SK-N-SH treated with all-trans-retinoic acid at 6 μM for 48 hours (cell line): ENCODE measurements at regions not wholly inside any gene's neighbourhood (a gene's known extent, or its start where the extent isn't known, plus 50 kb on each side); places are given as distances from the start of the nearest gene placed in this dataset.

Source experiments
- ATAC-seq: fragments of 200-7000 bp; cut with Tn5 transposase; 3 replicates; pipeline ENCODE4 v1.9.1; 2020; ENCODE audit warnings: mild to moderate bottlenecking, moderate library complexity
- ARNTL ChIP-seq: fragments of 450-650 bp; formaldehyde crosslinking; IDR thresholded peaks from 2 replicates; pipeline ENCODE4 v1.5.0; 2020; ENCODE audit warnings: low read depth, mild to moderate bottlenecking, moderate library complexity, borderline replicate concordance
- BACH2 ChIP-seq: fragments of 250-450 bp; sonication (Bioruptor Pico); IDR thresholded peaks from 2 replicates; pipeline ENCODE4 v1.9.0; 2021; ENCODE audit warnings: mild to moderate bottlenecking, borderline replicate concordance
- CSDC2 ChIP-seq: fragments of 250-450 bp; sonication (Bioruptor Pico); IDR thresholded peaks from 2 replicates; pipeline ENCODE4 v1.5.0; 2020; ENCODE audit warnings: mild to moderate bottlenecking, moderate library complexity
- ESRRG ChIP-seq: fragments of 250-450 bp; sonication (Bioruptor Pico); IDR thresholded peaks from 2 replicates; pipeline ENCODE4 v1.6.1; 2021; ENCODE audit warnings: mild to moderate bottlenecking
- GLIS3 ChIP-seq: fragments of 250-450 bp; sonication (Bioruptor Pico); IDR thresholded peaks from 2 replicates; pipeline ENCODE4 v1.5.0; 2020; ENCODE audit warnings: mild to moderate bottlenecking, moderate library complexity
- ISL1 ChIP-seq: fragments of 250-450 bp; sonication (Bioruptor Pico); IDR thresholded peaks from 2 replicates; pipeline ENCODE4 v2.1.2; 2022; ENCODE audit warnings: mild to moderate bottlenecking, moderate library complexity
- OSR1 ChIP-seq: fragments of 250-450 bp; sonication (Bioruptor Pico); IDR thresholded peaks from 2 replicates; pipeline ENCODE4 v1.8.0; 2022; ENCODE audit warnings: moderate library complexity, mild to moderate bottlenecking, inconsistent platforms
- RARB ChIP-seq: fragments of 250-450 bp; sonication (Bioruptor Pico); IDR thresholded peaks from 2 replicates; pipeline ENCODE4 v1.8.0; 2021; ENCODE audit warnings: mild to moderate bottlenecking, moderate library complexity
- TOX ChIP-seq: fragments of 250-450 bp; sonication (Bioruptor Pico); IDR thresholded peaks from 2 replicates; pipeline ENCODE4 v1.8.0; 2021; ENCODE audit warnings: mild to moderate bottlenecking, moderate library complexity, borderline replicate concordance
- ZC3H10 ChIP-seq: fragments of 250-450 bp; sonication (Bioruptor Pico); IDR thresholded peaks from 2 replicates; pipeline ENCODE4 v1.5.1; 2021; ENCODE audit warnings: mild to moderate bottlenecking, moderate library complexity
- ZFP3 ChIP-seq: fragments of 250-450 bp; sonication (Bioruptor Pico); IDR thresholded peaks from 2 replicates; pipeline ENCODE4 v1.5.0; 2020; ENCODE audit warnings: mild to moderate bottlenecking, moderate library complexity
- ZNF565 ChIP-seq: fragments of 450-650 bp; formaldehyde crosslinking; conservative IDR thresholded peaks from 2 replicates; pipeline ENCODE4 v1.5.0; 2020; ENCODE audit warnings: low read depth, mild to moderate bottlenecking, moderate library complexity
- ZNF70 ChIP-seq: fragments of 450-650 bp; formaldehyde crosslinking; IDR thresholded peaks from 2 replicates; pipeline ENCODE4 v1.5.0; 2020; ENCODE audit warnings: mild to moderate bottlenecking, moderate library complexity
- ZNF8 ChIP-seq: fragments of 450-650 bp; formaldehyde crosslinking; IDR thresholded peaks from 2 replicates; pipeline ENCODE4 v1.5.0; 2020; ENCODE audit warnings: mild to moderate bottlenecking, moderate library complexity
- TF ChIP-seq, protein P1 (sequence below): fragments of 250-450 bp; sonication (Bioruptor Pico); IDR thresholded peaks from 2 replicates; pipeline ENCODE4 v1.8.0; 2020; ENCODE audit warnings: mild to moderate bottlenecking, moderate library complexity, borderline replicate concordance
- TF ChIP-seq, protein P2 (sequence below): fragments of 250-450 bp; sonication (Bioruptor Pico); IDR thresholded peaks from 2 replicates; pipeline ENCODE4 v1.5.1; 2020; ENCODE audit warnings: low read depth, mild to moderate bottlenecking, moderate library complexity
- TF ChIP-seq, protein P3 (sequence below): fragments of 250-450 bp; sonication (Bioruptor Pico); IDR thresholded peaks from 2 replicates; pipeline ENCODE4 v1.5.0; 2020; ENCODE audit warnings: mild to moderate bottlenecking, moderate library complexity
- TF ChIP-seq, protein P4 (sequence below): fragments of 250-450 bp; sonication (Bioruptor Pico); IDR thresholded peaks from 2 replicates; pipeline ENCODE4 v1.5.1; 2021; ENCODE audit warnings: mild to moderate bottlenecking, moderate library complexity
- TF ChIP-seq, protein P5 (sequence below): fragments of 250-450 bp; sonication (Bioruptor Pico); IDR thresholded peaks from 2 replicates; pipeline ENCODE4 v1.8.0; 2021; ENCODE audit warnings: low read depth, mild to moderate bottlenecking, moderate library complexity, borderline replicate concordance

DNA sequence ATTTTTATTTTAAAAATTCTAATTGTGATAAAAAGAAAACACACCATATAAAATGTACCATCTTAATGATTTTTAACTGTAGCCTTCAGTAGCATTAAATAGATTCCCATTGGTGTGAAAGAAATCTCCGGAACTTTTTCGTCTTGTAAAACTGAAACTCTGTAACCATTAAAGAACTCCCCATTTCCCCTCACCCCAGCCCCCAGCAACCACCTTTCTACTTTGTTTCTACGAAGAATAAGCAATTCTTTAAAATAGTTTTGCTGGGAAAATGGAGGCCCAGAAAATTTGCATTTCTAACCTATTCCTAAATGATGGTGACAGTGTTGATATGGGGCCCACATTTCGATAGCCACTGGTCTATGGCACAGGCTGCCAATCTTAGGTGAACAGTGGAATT, 305.4 kb upstream of the PFKP start:
- no peak for ATAC-seq
- TF ChIP-seq, protein P1, sequence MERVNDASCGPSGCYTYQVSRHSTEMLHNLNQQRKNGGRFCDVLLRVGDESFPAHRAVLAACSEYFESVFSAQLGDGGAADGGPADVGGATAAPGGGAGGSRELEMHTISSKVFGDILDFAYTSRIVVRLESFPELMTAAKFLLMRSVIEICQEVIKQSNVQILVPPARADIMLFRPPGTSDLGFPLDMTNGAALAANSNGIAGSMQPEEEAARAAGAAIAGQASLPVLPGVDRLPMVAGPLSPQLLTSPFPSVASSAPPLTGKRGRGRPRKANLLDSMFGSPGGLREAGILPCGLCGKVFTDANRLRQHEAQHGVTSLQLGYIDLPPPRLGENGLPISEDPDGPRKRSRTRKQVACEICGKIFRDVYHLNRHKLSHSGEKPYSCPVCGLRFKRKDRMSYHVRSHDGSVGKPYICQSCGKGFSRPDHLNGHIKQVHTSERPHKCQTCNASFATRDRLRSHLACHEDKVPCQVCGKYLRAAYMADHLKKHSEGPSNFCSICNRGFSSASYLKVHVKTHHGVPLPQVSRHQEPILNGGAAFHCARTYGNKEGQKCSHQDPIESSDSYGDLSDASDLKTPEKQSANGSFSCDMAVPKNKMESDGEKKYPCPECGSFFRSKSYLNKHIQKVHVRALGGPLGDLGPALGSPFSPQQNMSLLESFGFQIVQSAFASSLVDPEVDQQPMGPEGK: no peak
- TF ChIP-seq, protein P2, sequence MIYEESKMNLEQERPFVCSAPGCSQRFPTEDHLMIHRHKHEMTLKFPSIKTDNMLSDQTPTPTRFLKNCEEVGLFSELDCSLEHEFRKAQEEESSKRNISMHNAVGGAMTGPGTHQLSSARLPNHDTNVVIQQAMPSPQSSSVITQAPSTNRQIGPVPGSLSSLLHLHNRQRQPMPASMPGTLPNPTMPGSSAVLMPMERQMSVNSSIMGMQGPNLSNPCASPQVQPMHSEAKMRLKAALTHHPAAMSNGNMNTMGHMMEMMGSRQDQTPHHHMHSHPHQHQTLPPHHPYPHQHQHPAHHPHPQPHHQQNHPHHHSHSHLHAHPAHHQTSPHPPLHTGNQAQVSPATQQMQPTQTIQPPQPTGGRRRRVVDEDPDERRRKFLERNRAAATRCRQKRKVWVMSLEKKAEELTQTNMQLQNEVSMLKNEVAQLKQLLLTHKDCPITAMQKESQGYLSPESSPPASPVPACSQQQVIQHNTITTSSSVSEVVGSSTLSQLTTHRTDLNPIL: no peak
- TF ChIP-seq ZFP3 (CRISPR knock-in tag) (no peak), BACH2 (CRISPR knock-in tag) (no peak), ZNF8 (CRISPR knock-in tag) (no peak), TOX (CRISPR knock-in tag) (no peak), OSR1 (CRISPR knock-in tag) (no peak), ZNF70 (no peak), ARNTL (CRISPR knock-in tag) (no peak)
- TF ChIP-seq, protein P3, sequence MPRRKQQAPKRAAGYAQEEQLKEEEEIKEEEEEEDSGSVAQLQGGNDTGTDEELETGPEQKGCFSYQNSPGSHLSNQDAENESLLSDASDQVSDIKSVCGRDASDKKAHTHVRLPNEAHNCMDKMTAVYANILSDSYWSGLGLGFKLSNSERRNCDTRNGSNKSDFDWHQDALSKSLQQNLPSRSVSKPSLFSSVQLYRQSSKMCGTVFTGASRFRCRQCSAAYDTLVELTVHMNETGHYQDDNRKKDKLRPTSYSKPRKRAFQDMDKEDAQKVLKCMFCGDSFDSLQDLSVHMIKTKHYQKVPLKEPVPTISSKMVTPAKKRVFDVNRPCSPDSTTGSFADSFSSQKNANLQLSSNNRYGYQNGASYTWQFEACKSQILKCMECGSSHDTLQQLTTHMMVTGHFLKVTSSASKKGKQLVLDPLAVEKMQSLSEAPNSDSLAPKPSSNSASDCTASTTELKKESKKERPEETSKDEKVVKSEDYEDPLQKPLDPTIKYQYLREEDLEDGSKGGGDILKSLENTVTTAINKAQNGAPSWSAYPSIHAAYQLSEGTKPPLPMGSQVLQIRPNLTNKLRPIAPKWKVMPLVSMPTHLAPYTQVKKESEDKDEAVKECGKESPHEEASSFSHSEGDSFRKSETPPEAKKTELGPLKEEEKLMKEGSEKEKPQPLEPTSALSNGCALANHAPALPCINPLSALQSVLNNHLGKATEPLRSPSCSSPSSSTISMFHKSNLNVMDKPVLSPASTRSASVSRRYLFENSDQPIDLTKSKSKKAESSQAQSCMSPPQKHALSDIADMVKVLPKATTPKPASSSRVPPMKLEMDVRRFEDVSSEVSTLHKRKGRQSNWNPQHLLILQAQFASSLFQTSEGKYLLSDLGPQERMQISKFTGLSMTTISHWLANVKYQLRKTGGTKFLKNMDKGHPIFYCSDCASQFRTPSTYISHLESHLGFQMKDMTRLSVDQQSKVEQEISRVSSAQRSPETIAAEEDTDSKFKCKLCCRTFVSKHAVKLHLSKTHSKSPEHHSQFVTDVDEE (CRISPR knock-in tag): no peak
- TF ChIP-seq, all 23 proteins: peak for 0

DNA sequence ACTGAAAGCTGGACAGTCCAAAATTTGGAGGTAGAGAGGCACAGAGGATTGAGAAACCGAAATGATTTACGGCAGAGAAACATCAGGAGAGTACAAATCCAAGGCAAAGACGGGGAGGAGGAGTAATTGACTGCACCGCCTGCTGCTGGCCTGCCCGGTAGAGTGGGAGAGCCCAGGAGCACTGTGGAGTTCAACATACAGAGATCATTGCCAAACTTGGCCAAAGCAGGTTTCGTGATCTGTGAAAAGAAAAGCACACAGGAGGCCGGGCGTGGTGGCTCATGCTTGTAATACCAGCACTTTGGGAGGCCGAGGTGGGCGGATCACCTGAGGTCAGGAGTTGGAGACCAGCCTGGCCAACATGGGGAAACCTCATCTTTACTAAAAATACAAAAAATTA, 306.0 kb upstream of the PFKP start:
- ATAC-seq: no peak
- TF ChIP-seq, protein P1: no peak
- no peak for TF ChIP-seq GLIS3 (CRISPR knock-in tag)
- no peak for TF ChIP-seq ZNF565
- no peak for TF ChIP-seq RARB
- no peak for TF ChIP-seq OSR1 (CRISPR knock-in tag)
- TF ChIP-seq ISL1 (CRISPR knock-in tag): no peak
- TF ChIP-seq BACH2 (CRISPR knock-in tag): no peak
- no peak for TF ChIP-seq ZNF70
- TF ChIP-seq ZNF8 (CRISPR knock-in tag): no peak
- TF ChIP-seq, protein P4, sequence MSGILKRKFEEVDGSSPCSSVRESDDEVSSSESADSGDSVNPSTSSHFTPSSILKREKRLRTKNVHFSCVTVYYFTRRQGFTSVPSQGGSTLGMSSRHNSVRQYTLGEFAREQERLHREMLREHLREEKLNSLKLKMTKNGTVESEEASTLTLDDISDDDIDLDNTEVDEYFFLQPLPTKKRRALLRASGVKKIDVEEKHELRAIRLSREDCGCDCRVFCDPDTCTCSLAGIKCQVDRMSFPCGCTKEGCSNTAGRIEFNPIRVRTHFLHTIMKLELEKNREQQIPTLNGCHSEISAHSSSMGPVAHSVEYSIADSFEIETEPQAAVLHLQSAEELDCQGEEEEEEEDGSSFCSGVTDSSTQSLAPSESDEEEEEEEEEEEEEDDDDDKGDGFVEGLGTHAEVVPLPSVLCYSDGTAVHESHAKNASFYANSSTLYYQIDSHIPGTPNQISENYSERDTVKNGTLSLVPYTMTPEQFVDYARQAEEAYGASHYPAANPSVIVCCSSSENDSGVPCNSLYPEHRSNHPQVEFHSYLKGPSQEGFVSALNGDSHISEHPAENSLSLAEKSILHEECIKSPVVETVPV (CRISPR knock-in tag): no peak
- no peak for TF ChIP-seq TOX (CRISPR knock-in tag)
- TF ChIP-seq, protein P2: no peak
- TF ChIP-seq, protein P5, sequence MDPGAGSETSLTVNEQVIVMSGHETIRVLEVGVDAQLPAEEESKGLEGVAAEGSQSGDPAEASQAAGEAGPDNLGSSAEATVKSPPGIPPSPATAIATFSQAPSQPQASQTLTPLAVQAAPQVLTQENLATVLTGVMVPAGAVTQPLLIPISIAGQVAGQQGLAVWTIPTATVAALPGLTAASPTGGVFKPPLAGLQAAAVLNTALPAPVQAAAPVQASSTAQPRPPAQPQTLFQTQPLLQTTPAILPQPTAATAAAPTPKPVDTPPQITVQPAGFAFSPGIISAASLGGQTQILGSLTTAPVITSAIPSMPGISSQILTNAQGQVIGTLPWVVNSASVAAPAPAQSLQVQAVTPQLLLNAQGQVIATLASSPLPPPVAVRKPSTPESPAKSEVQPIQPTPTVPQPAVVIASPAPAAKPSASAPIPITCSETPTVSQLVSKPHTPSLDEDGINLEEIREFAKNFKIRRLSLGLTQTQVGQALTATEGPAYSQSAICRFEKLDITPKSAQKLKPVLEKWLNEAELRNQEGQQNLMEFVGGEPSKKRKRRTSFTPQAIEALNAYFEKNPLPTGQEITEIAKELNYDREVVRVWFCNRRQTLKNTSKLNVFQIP (CRISPR knock-in tag): no peak
- TF ChIP-seq ESRRG (CRISPR knock-in tag): no peak

DNA sequence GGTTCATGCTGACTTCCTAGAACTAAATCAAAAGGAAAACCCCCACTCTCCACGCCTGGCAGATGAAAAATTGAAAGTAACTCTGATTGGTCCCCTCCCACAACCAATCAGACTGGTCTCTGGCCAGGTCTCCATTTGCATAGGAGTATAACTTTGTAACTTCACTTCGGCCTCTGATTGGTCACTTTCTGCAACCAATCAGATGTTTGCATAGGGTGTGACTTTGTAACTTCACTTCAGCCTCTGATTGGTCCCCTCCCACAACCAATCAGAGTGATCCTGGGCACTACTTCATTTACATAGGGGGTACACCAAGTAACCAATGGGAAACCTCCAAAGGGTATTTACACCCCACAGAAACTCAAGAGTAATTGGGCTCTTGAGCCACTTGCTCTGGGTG, 306.6 kb upstream of the PFKP start:
- no peak for ATAC-seq
- TF ChIP-seq ZC3H10 (CRISPR knock-in tag) (no peak), ESRRG (CRISPR knock-in tag) (no peak), CSDC2 (no peak), ZFP3 (CRISPR knock-in tag) (no peak), GLIS3 (CRISPR knock-in tag) (no peak), RARB (no peak), ZNF8 (CRISPR knock-in tag) (no peak), TOX (CRISPR knock-in tag) (no peak), ARNTL (CRISPR knock-in tag) (no peak), ZNF70 (no peak)
- TF ChIP-seq, protein P5 (CRISPR knock-in tag): no peak
